H1 (cell line): ENCODE measurements at regions not wholly inside any gene's neighbourhood (a gene's known extent, or its start where the extent isn't known, plus 50 kb on each side); places are given as distances from the start of the nearest gene placed in this dataset.

Source experiments
- CTCF ChIA-PET: fragments of 300-600 bp; sonication (Branson Sonifier 250); formaldehyde crosslinking; loops from one replicate; lab custom pipeline; 2021; ENCODE audit not compliant: partially characterized antibody; lab: Charles Lee
- POLR2A ChIA-PET: fragments of 300-600 bp; sonication (Branson Sonifier 250); formaldehyde crosslinking; loops from one replicate; lab custom pipeline; 2021; ENCODE audit warnings: inconsistent platforms; ENCODE audit not compliant: partially characterized antibody; lab: Charles Lee
- DNase-seq, 2 experiments: peaks; one replicate each; pipeline versions ENCODE4 v3.0.0 to v3.0.0-alpha.2; 2010 to 2022; ENCODE audit warnings: low spot score in 2 of 2, low read depth in 1 of 2, mixed read lengths in 1 of 2
- FAIRE-seq: peaks from 2 replicates; lab custom pipeline; 2011; peaks lifted over from hg19 to GRCh38; lab: Jason Lieb, UNC
- H2AFZ ChIP-seq: 2 replicates; pipeline ENCODE4 v1.8.1; 2012; ENCODE audit warnings: low read length, inconsistent platforms
- H2AK5ac ChIP-seq: 2 replicates; pipeline ENCODE4 v1.6.1; 2013; ENCODE audit warnings: low read depth, low read length
- H2BK120ac ChIP-seq: replicated peaks from 2 replicates; pipeline ENCODE3; 2013; ENCODE audit warnings: low read depth, low read length, inconsistent platforms
- H2BK12ac ChIP-seq: 2 replicates; pipeline ENCODE4 v1.6.1; 2013; ENCODE audit warnings: low read depth, low read length
- H2BK15ac ChIP-seq: 2 replicates; pipeline ENCODE4 v1.6.1; 2013; ENCODE audit warnings: low read length
- H2BK20ac ChIP-seq: 2 replicates; pipeline ENCODE4 v1.6.1; 2013; ENCODE audit warnings: low read length
- H2BK5ac ChIP-seq: 2 replicates; pipeline ENCODE4 v1.6.1; 2013; ENCODE audit warnings: low read depth, low read length
- H3K14ac ChIP-seq: 2 replicates; pipeline ENCODE4 v1.6.1; 2013; ENCODE audit warnings: inconsistent platforms; ENCODE audit not compliant: insufficient read length
- H3K18ac ChIP-seq: 2 replicates; pipeline ENCODE4 v1.6.1; 2013; ENCODE audit warnings: low read length; ENCODE audit errors: extremely low read depth
- H3K23ac ChIP-seq: 2 replicates; pipeline ENCODE4 v1.6.1; 2013; ENCODE audit warnings: inconsistent platforms; ENCODE audit not compliant: insufficient read length
- H3K23me2 ChIP-seq: 2 replicates; pipeline ENCODE4 v1.6.1; 2013; ENCODE audit warnings: low read depth, low read length
- H3K27ac ChIP-seq: 2 replicates; pipeline ENCODE4 v1.6.1; 2011; ENCODE audit warnings: low read depth, low read length, inconsistent platforms
- H3K27me3 ChIP-seq, 4 experiments: replicated peaks in 1 of 4; 1 replicate in 1 of 4; 2 replicates in 3 of 4; pipeline versions ENCODE4 v1.6.1 to v1.8.1; 2011 to 2013; ENCODE audit warnings: low read length in 3 of 4, mild to moderate bottlenecking in 3 of 4, inconsistent platforms in 2 of 4, mixed read lengths in 2 of 4, moderate library complexity in 1 of 4; ENCODE audit not compliant: control insufficient read depth in 3 of 4, insufficient read depth in 3 of 4; ENCODE audit errors: extremely low read depth in 1 of 4
- H3K36me3 ChIP-seq, 4 experiments: 2 replicates each; pipeline versions ENCODE4 v1.6.1 to v1.8.1; 2011 to 2013; ENCODE audit warnings: mild to moderate bottlenecking in 4 of 4, low read length in 3 of 4, moderate library complexity in 2 of 4, control low read depth in 1 of 4, inconsistent platforms in 1 of 4; ENCODE audit not compliant: insufficient read depth in 4 of 4, control insufficient read depth in 2 of 4
- H3K4ac ChIP-seq: replicated peaks from 2 replicates; pipeline ENCODE3; 2013; ENCODE audit warnings: low read length, low read depth, mixed read lengths, inconsistent platforms; ENCODE audit not compliant: insufficient read length
- H3K4me1 ChIP-seq, 4 experiments: replicated peaks in 1 of 4; 1 replicate in 1 of 4; 2 replicates in 3 of 4; pipeline versions ENCODE4 v1.6.1 to v1.8.1; 2011 to 2013; ENCODE audit warnings: low read length in 3 of 4, inconsistent platforms in 2 of 4, mixed read lengths in 1 of 4; ENCODE audit not compliant: insufficient read depth in 4 of 4, control insufficient read depth in 3 of 4
- H3K4me2 ChIP-seq, 2 experiments: 2 replicates each; pipeline versions ENCODE4 v1.6.1 to v1.8.1; 2011 to 2013; ENCODE audit warnings: low read depth in 2 of 2, low read length in 2 of 2, control low read depth in 1 of 2, inconsistent platforms in 1 of 2, mild to moderate bottlenecking in 1 of 2; ENCODE audit not compliant: insufficient read depth in 1 of 2
- H3K4me3 ChIP-seq, 4 experiments: fragments of 200-600, 300-600 bp in 1 of 4; sonication (generic), shearing (Covaris generic), sonication (Bioruptor Twin) in 1 of 4; 2 replicates each; pipeline versions ENCODE4 v1.5.1 to v1.8.1; 2011 to 2016; ENCODE audit warnings: low read length in 4 of 4, low read depth in 3 of 4, control low read depth in 2 of 4, inconsistent platforms in 2 of 4, mild to moderate bottlenecking in 2 of 4, mixed read lengths in 1 of 4, moderate library complexity in 1 of 4; ENCODE audit not compliant: insufficient read depth in 2 of 4; ENCODE audit errors: extremely low read depth in 1 of 4
- H3K56ac ChIP-seq: replicated peaks from 2 replicates; pipeline ENCODE3; 2013; ENCODE audit warnings: low read depth, mild to moderate bottlenecking, mixed read lengths, low read length, inconsistent platforms; ENCODE audit not compliant: insufficient read length
- H3K79me1 ChIP-seq: 2 replicates; pipeline ENCODE4 v1.6.1; 2013; ENCODE audit warnings: low read depth, low read length, control low read depth
- H3K79me2 ChIP-seq, 2 experiments: 2 replicates each; pipeline versions ENCODE4 v1.6.1 to v1.8.1; 2012 to 2013; ENCODE audit warnings: low read length in 2 of 2, mild to moderate bottlenecking in 2 of 2, inconsistent platforms in 1 of 2; ENCODE audit not compliant: insufficient read depth in 2 of 2, control insufficient read depth in 1 of 2
- H3K9ac ChIP-seq, 4 experiments: replicated peaks in 1 of 4; 1 replicate in 1 of 4; 2 replicates in 3 of 4; pipeline versions ENCODE4 v1.6.1 to v1.8.1; 2011 to 2013; ENCODE audit warnings: low read depth in 3 of 4, low read length in 3 of 4, control low read depth in 2 of 4, mild to moderate bottlenecking in 2 of 4, moderate library complexity in 2 of 4, inconsistent platforms in 1 of 4; ENCODE audit errors: extremely low read depth in 1 of 4
- H3K9me3 ChIP-seq, 2 experiments: 2 replicates each; pipeline versions ENCODE4 v1.6.1 to v1.8.1; 2012 to 2013; ENCODE audit warnings: mild to moderate bottlenecking in 2 of 2, moderate library complexity in 2 of 2, control low read depth in 1 of 2, inconsistent platforms in 1 of 2, low read depth in 1 of 2, low read length in 1 of 2, mixed read lengths in 1 of 2; ENCODE audit not compliant: insufficient read depth in 2 of 2
- H4K20me1 ChIP-seq, 2 experiments: replicated peaks in 1 of 2; 2 replicates each; pipeline versions ENCODE3 to v1.8.1; 2011 to 2013; ENCODE audit warnings: inconsistent platforms in 2 of 2, low read length in 2 of 2, mild to moderate bottlenecking in 1 of 2; ENCODE audit not compliant: insufficient read depth in 2 of 2, control insufficient read depth in 1 of 2
- H4K5ac ChIP-seq: 2 replicates; pipeline ENCODE4 v1.6.1; 2013; ENCODE audit warnings: low read length, low read depth, mixed read lengths, inconsistent platforms; ENCODE audit not compliant: insufficient read length
- H4K8ac ChIP-seq: 2 replicates; pipeline ENCODE4 v1.8.0; 2013; ENCODE audit warnings: mild to moderate bottlenecking, moderate library complexity, low read length, inconsistent platforms; ENCODE audit not compliant: insufficient read depth; ENCODE audit errors: extremely low read depth
- H4K91ac ChIP-seq: replicated peaks from 2 replicates; pipeline ENCODE3; 2013; ENCODE audit warnings: low read length, mixed read lengths, inconsistent platforms; ENCODE audit not compliant: insufficient read length
- JUND ChIP-seq: IDR thresholded peaks from 2 replicates; pipeline ENCODE4 v1.6.1; 2011; ENCODE audit warnings: mild to moderate bottlenecking, improper control_type of control experiment, low read length
- MAX ChIP-seq: IDR thresholded peaks from 2 replicates; pipeline ENCODE4 v1.6.1; 2012; ENCODE audit warnings: inconsistent platforms
- WGBS, 2 experiments: shearing (Covaris generic) in 1 of 2; methylation state at CpG; one replicate each; pipeline versions ENCODE4 v1.1.6 to v1.1.7; 2013 to 2015; ENCODE audit warnings: low lambda C conversion rate in 2 of 2, mixed read lengths in 2 of 2, inconsistent platforms in 1 of 2, low coverage in 1 of 2, missing lambda C conversion rate in 1 of 2; ENCODE audit not compliant: insufficient replicate concordance in 2 of 2, insufficient coverage in 1 of 2, insufficient read length in 1 of 2; ENCODE audit errors: extremely low coverage in 1 of 2, missing lambda C conversion rate in 1 of 2; 5-methylcytosine and 5-hydroxymethylcytosine counted together

GRCh38 chr14:44607701-44608100, 100.6 kb upstream of the FSCB start:
- WGBS, 2 experiments, result 93% methylated on average over 1 of the region's 1 CpG; no CpG with 5 or more reads in 1 of the 2 experiments
- no peaks in the 10 kb centered on the region for H3K27me3 ChIP-seq

More at GRCh38 chr14:44607701-44608100, 100.6 kb upstream of the FSCB start:
- H3K23me2 ChIP-seq, result no peaks in the 10 kb centered on the region
- no peaks in the 10 kb centered on the region for H4K20me1 ChIP-seq
- no peaks in the 10 kb centered on the region for H3K79me1 ChIP-seq
- no peaks in the 10 kb centered on the region for H3K79me2 ChIP-seq
- H2BK20ac ChIP-seq, result no peak overlapping the region
- peaks cover 0 to 4% (median 0%) of the 10 kb centered on the region in 4 experiments; a peak in 1 of 7 replicates for H3K4me1 ChIP-seq
- H4K8ac ChIP-seq, result no peak overlapping the region
- no peak overlapping the region for H3K9ac ChIP-seq
- FAIRE-seq (no peak), DNase-seq (no peak)
- H2BK15ac ChIP-seq, result no peak overlapping the region
- no peak overlapping the region for H3K4ac ChIP-seq
- no peaks in the 10 kb centered on the region for H3K9me3 ChIP-seq
- no peak overlapping the region for H2BK120ac ChIP-seq
- no peak for TF ChIP-seq JUND
- TF ChIP-seq MAX, result no peak
- TF ChIP-seq, all 59 proteins: peak for 0
- Histone ChIP-seq H3K36me3 (no peaks in the 10 kb centered on the region), H3K23ac (no peak overlapping the region), H2BK5ac (no peak overlapping the region), H3K56ac (no peak overlapping the region), H2AFZ (no peak overlapping the region), H4K91ac (no peak overlapping the region), H3K4me3 (no peak overlapping the region), H3K4me2 (no peak overlapping the region), H3K14ac (no peak overlapping the region), H2AK5ac (no peak overlapping the region), H3K18ac (no peak overlapping the region), H3K27ac (no peak overlapping the region), H2BK12ac (no peak overlapping the region), H4K5ac (no peak overlapping the region)
- ChIA-PET CTCF (interaction anchor here (1.4 kb wide), 1 partner anchor 9 kb away, joined by 3 read pairs; no protein-coding TSS in a partner anchor), POLR2A (no interaction called here)
